ENCODE measurements at regions not wholly inside any gene's neighbourhood (a gene's known extent, or its start where the extent isn't known, plus 50 kb on each side); places are given as distances from the start of the nearest gene placed in this dataset.
"Not testable (repeated sequence)": the region's sequence is repeated elsewhere in the genome, so short reads cannot be mapped to it uniquely, and the experiment has no call there.

- POLR2A ChIA-PET, result no interaction called here
- ATAC-seq (no peak), DNase-seq (ENCODE audit: low read depth in 1 of 2, low spot score in 1 of 2) (no peak), FAIRE-seq (no peak)
- H3K4me1 ChIP-seq, result no peaks in the 10 kb centered on the region
- no peak overlapping the region for H3K4me3 ChIP-seq
- H3K9me3 ChIP-seq, result no peaks in the 10 kb centered on the region
- CTCF ChIA-PET, result interaction anchor here (2.1 to 3.2 kb wide), 2 partner anchors 7 to 9 kb away, joined by 4 to 15 read pairs; no protein-coding TSS in a partner anchor
- TF ChIP-seq, protein P1, sequence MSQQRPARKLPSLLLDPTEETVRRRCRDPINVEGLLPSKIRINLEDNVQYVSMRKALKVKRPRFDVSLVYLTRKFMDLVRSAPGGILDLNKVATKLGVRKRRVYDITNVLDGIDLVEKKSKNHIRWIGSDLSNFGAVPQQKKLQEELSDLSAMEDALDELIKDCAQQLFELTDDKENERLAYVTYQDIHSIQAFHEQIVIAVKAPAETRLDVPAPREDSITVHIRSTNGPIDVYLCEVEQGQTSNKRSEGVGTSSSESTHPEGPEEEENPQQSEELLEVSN (IDR thresholded peaks at IDR 0.05; ENCODE audit: borderline replicate concordance, low read depth), result no peak
- no peak for TF ChIP-seq JUNB (IDR thresholded peaks at IDR 0.05)
- no peak overlapping the region for H3K4me2 ChIP-seq
- WGBS (ENCODE audit: missing lambda C conversion rate), result 55% methylated on average over 3 of the region's 3 CpGs
- H3K27ac ChIP-seq, result no peak overlapping the region; a peak in 1 of 6 replicates
Measured at GRCh38 chr11:122572592-122572991, 82.9 kb upstream of the UBASH3B start.

DNA sequence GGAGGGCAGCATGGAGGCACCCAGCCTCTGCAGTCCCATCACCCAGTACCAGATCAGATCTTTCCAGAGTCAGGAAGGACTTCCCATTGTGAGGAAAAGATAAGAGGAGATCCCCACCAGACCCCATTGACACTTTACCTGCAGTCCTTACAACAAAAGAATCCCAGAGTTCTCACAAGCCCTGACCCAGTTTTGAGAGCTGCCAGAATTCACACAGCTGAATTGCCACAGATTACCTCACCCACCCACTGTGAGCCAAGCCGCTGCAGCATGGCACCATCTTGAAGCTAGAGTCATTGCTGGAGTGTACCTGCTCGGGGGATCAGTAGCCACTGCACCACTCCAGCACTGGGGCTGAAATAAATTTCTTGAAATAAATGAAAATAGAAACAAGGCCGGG lies 91.8 kb upstream of the UBASH3B start:
- Histone ChIP-seq H3K4me1 (no peaks in the 10 kb centered on the region), H3K27ac (no peak overlapping the region), H3K9me3 (no peaks in the 10 kb centered on the region), H3K4me3 (no peak overlapping the region), H3K4me2 (no peak overlapping the region)
- TF ChIP-seq, protein P2, sequence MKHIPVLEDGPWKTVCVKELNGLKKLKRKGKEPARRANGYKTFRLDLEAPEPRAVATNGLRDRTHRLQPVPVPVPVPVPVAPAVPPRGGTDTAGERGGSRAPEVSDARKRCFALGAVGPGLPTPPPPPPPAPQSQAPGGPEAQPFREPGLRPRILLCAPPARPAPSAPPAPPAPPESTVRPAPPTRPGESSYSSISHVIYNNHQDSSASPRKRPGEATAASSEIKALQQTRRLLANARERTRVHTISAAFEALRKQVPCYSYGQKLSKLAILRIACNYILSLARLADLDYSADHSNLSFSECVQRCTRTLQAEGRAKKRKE (CRISPR knock-in tag; IDR thresholded peaks at IDR 0.05; ENCODE audit: low read depth), result no peak
- POLR2A ChIA-PET, result no interaction called here
- DNase-seq (ENCODE audit: low read depth in 1 of 2, low spot score in 1 of 2) (no peak), ATAC-seq (no peak), FAIRE-seq (no peak)
- CTCF ChIA-PET, result no interaction called here
- 39% methylated on average over 3 of the region's 3 CpGs for whole genome bisulfite sequencing (ENCODE audit: missing lambda C conversion rate)

GRCh38 chr11:122559734-122560382 lies 95.7 kb upstream of the UBASH3B start:
- TF ChIP-seq HOXB13 (CRISPR knock-in tag; IDR thresholded peaks at IDR 0.05; ENCODE audit: low read depth) (no peak), SREBF2 (IDR thresholded peaks at IDR 0.05) (peak; percentile 82), RARB (CRISPR knock-in tag; IDR thresholded peaks at IDR 0.05) (peak; percentile 67; the same call in 1 of the 2 replicates), CEBPB (IDR thresholded peaks at IDR 0.05) (0 out of 4 replicates have a peak, but pooled peaks of 1 of the 2 experiments have one; percentile 5)
- TF ChIP-seq, protein P3, sequence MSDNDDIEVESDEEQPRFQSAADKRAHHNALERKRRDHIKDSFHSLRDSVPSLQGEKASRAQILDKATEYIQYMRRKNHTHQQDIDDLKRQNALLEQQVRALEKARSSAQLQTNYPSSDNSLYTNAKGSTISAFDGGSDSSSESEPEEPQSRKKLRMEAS (IDR thresholded peaks at IDR 0.05), result 0 out of 2 replicates have a peak, but pooled peaks have one; percentile 42
- Histone ChIP-seq H3K27ac (peak overlapping the region; percentile 32 to 74; a peak in 5 of 6 replicates), H3K4me2 (peak overlapping the region; percentile 38), H3K4me1 (no peaks in the 10 kb centered on the region), H3K9me3 (no peaks in the 10 kb centered on the region), H3K4me3 (peak overlapping the region; percentile 54)
- peak; percentile 97 to 99 for ATAC-seq
- peak; percentile 97 for FAIRE-seq
- POLR2A ChIA-PET, result interaction anchor here (0.7 kb wide), 1 partner anchor 951 kb away, joined by 3 read pairs; no protein-coding TSS in a partner anchor
- WGBS (ENCODE audit: missing lambda C conversion rate), result under 1% methylated on average over 9 of the region's 9 CpGs
- CTCF ChIA-PET, result interaction anchor here (1.0 kb wide), 1 partner anchor 1132 kb away, joined by 3 read pairs; no protein-coding TSS in a partner anchor
- DNase-seq (ENCODE audit: low read depth in 1 of 2, low spot score in 1 of 2), result peak; percentile 38 to 90

DNA sequence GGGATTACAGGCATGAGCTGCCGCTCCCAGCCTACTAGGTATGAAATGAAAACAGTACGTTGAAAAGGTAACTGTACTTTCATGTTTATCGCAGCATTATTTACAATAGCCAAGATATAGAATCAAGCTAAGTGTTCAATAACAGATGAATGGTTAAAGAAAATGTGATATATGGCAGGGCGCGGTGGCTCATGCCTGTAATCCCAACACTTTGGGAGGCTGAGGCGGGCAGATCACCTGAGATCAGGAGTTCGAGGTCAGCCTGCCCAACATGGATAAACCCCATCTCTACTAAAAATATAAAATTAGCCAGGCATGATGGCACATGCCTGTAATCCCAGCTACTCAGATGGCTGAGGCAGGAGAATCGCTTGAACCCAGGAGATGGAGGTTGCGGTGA lies 96.3 kb upstream of the UBASH3B start:
- H3K4me3 ChIP-seq, result peak overlapping the region; percentile 54
- peak overlapping the region; percentile 32 to 74; a peak in 5 of 6 replicates for H3K27ac ChIP-seq
- H3K9me3 ChIP-seq, H3K4me1 ChIP-seq, POLR2A ChIA-PET, FAIRE-seq: not testable (repeated sequence)
- CTCF ChIA-PET, result interaction anchor here (1.0 kb wide), 1 partner anchor 1131 kb away, joined by 3 read pairs; no protein-coding TSS in a partner anchor
- DNase-seq (ENCODE audit: low read depth in 1 of 2, low spot score in 1 of 2), result peak in 1 of 2 experiments; percentile 56
- under 1% methylated on average over 9 of the region's 9 CpGs for WGBS (ENCODE audit: missing lambda C conversion rate)
- ATAC-seq, result peak; percentile 40 to 61; a peak in 4 of 6 replicates
- peak overlapping the region; percentile 38 for H3K4me2 ChIP-seq

- DNase-seq (ENCODE audit: low read depth in 1 of 2, low spot score in 1 of 2); FAIRE-seq; H3K9me3 ChIP-seq; H3K4me3 ChIP-seq; H3K4me2 ChIP-seq; ATAC-seq; CTCF ChIA-PET; H3K4me1 ChIP-seq; H3K27ac ChIP-seq: not testable (repeated sequence)
- POLR2A ChIA-PET, result interaction anchor here (0.6 kb wide), 1 partner anchor 115 kb away, joined by 9 read pairs; no protein-coding TSS in a partner anchor
- WGBS (ENCODE audit: missing lambda C conversion rate), result 74% methylated on average over 6 of the region's 6 CpGs
Measured at GRCh38 chr11:122557163-122557562, 98.4 kb upstream of the UBASH3B start.

GRCh38 chr11:122556605-122557004 lies 98.9 kb upstream of the UBASH3B start:
- ATAC-seq, result no peak
- CTCF ChIA-PET, result no interaction called here
- POLR2A ChIA-PET, result no interaction called here
- no peak for DNase-seq (ENCODE audit: low read depth in 1 of 2, low spot score in 1 of 2)
- Histone ChIP-seq H3K4me2 (no peak overlapping the region), H3K9me3 (no peaks in the 10 kb centered on the region), H3K4me1 (no peaks in the 10 kb centered on the region), H3K27ac (no peak overlapping the region), H3K4me3 (no peak overlapping the region)
- 85% methylated on average over 20 of the region's 34 CpGs for WGBS (ENCODE audit: missing lambda C conversion rate)
- FAIRE-seq, result no peak
- TF ChIP-seq ZFP36 (IDR thresholded peaks at IDR 0.05; ENCODE audit: borderline replicate concordance, partially characterized antibody) (no peak), POLR2AphosphoS2 (conservative IDR thresholded peaks at IDR 0.05; ENCODE audit: low read length) (no peak), CEBPB (IDR thresholded peaks at IDR 0.05) (no peak), FOSL2 (IDR thresholded peaks at IDR 0.05) (no peak), FOSL2 (CRISPR knock-in tag; IDR thresholded peaks at IDR 0.05) (no peak), RAD21 (conservative IDR thresholded peaks at IDR 0.05 in 1 of 2, IDR thresholded peaks at IDR 0.05 in 1 of 2) (no peak), NPAS2 (CRISPR knock-in tag; IDR thresholded peaks at IDR 0.05; ENCODE audit: borderline replicate concordance) (no peak), HOXB13 (CRISPR knock-in tag; IDR thresholded peaks at IDR 0.05; ENCODE audit: low read depth) (no peak), BHLHE40 (IDR thresholded peaks at IDR 0.05; ENCODE audit: low read depth, low read length) (no peak), HEYL (CRISPR knock-in tag; IDR thresholded peaks at IDR 0.05) (no peak)
- TF ChIP-seq, protein P2 (CRISPR knock-in tag; IDR thresholded peaks at IDR 0.05; ENCODE audit: low read depth), result no peak
- TF ChIP-seq, protein P4, sequence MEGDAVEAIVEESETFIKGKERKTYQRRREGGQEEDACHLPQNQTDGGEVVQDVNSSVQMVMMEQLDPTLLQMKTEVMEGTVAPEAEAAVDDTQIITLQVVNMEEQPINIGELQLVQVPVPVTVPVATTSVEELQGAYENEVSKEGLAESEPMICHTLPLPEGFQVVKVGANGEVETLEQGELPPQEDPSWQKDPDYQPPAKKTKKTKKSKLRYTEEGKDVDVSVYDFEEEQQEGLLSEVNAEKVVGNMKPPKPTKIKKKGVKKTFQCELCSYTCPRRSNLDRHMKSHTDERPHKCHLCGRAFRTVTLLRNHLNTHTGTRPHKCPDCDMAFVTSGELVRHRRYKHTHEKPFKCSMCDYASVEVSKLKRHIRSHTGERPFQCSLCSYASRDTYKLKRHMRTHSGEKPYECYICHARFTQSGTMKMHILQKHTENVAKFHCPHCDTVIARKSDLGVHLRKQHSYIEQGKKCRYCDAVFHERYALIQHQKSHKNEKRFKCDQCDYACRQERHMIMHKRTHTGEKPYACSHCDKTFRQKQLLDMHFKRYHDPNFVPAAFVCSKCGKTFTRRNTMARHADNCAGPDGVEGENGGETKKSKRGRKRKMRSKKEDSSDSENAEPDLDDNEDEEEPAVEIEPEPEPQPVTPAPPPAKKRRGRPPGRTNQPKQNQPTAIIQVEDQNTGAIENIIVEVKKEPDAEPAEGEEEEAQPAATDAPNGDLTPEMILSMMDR (IDR thresholded peaks at IDR 0.05), result no peak

Measured in A549 (cell line).